AG04450 (cell line): ENCODE measurements at regions not wholly inside any gene's neighbourhood (a gene's known extent, or its start where the extent isn't known, plus 50 kb on each side); places are given as distances from the start of the nearest gene placed in this dataset.

Experiments
- CTCF ChIA-PET: fragments of 300-600, 350-600 bp; formaldehyde crosslinking; extraction: SDS; loops from one replicate; lab custom pipeline; 2022; ENCODE audit warnings: antibody characterized with exemption, inconsistent platforms; lab: Charles Lee
- POLR2A ChIA-PET: fragments of 350-600 bp; formaldehyde crosslinking; extraction: SDS; loops from one replicate; lab custom pipeline; 2021; ENCODE audit warnings: antibody characterized with exemption, inconsistent platforms; lab: Yijun Ruan, JAX
- DNase-seq: peaks from one replicate; pipeline ENCODE4 v3.0.0-alpha.2; 2011; ENCODE audit warnings: low read depth, low spot score
- H3K27ac ChIP-seq: one replicate; pipeline ENCODE4 v1.5.1; 2012; ENCODE audit warnings: low read depth, low read length, control low read depth
- H3K27me3 ChIP-seq: one replicate; pipeline ENCODE4 v1.6.0; 2012; ENCODE audit warnings: low read length; ENCODE audit not compliant: control insufficient read depth, insufficient read depth
- H3K4me3 ChIP-seq: 2 replicates; pipeline ENCODE4 v1.5.1; 2011; ENCODE audit warnings: mild to moderate bottlenecking, low read depth, low read length, control low read depth
- H3K9me3 ChIP-seq: 2 replicates; pipeline ENCODE4 v1.5.1; 2012; ENCODE audit warnings: low read length; ENCODE audit not compliant: control insufficient read depth, insufficient read depth
- TF ChIP-seq, protein P1 (sequence below): IDR thresholded peaks from 2 replicates; pipeline ENCODE4 v1.5.1; 2011; ENCODE audit warnings: low read depth, low read length, control low read depth, inconsistent platforms

DNA sequence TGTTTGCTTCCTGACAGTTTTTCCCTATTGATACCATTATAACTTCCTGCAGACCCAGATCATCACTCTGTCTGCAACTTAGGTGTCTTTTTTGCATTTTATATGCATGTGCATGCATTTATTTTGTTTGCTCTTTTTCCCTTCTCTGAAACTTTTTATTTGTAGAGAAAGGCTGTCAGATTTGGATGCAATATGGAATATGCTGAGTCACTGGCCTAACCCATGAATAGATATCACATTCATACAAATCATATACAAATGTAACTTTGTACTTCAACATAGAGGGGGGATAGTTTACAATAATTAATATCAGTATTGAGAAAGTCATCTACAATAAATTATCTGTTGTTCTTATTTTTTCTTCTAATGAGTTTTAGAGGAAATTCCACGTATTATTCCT lies 1465.0 kb downstream of the EFNB2 start:
- no peak for DNase-seq
- Histone ChIP-seq H3K27ac (no peak overlapping the region), H3K4me3 (no peak overlapping the region), H3K27me3 (no peaks in the 10 kb centered on the region), H3K9me3 (peaks cover 2% of the 10 kb centered on the region; the same call in 1 of the 2 replicates)
- ChIA-PET CTCF (no interaction called here), POLR2A (no interaction called here)
- TF ChIP-seq, protein P1, sequence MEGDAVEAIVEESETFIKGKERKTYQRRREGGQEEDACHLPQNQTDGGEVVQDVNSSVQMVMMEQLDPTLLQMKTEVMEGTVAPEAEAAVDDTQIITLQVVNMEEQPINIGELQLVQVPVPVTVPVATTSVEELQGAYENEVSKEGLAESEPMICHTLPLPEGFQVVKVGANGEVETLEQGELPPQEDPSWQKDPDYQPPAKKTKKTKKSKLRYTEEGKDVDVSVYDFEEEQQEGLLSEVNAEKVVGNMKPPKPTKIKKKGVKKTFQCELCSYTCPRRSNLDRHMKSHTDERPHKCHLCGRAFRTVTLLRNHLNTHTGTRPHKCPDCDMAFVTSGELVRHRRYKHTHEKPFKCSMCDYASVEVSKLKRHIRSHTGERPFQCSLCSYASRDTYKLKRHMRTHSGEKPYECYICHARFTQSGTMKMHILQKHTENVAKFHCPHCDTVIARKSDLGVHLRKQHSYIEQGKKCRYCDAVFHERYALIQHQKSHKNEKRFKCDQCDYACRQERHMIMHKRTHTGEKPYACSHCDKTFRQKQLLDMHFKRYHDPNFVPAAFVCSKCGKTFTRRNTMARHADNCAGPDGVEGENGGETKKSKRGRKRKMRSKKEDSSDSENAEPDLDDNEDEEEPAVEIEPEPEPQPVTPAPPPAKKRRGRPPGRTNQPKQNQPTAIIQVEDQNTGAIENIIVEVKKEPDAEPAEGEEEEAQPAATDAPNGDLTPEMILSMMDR, result no peak

DNA sequence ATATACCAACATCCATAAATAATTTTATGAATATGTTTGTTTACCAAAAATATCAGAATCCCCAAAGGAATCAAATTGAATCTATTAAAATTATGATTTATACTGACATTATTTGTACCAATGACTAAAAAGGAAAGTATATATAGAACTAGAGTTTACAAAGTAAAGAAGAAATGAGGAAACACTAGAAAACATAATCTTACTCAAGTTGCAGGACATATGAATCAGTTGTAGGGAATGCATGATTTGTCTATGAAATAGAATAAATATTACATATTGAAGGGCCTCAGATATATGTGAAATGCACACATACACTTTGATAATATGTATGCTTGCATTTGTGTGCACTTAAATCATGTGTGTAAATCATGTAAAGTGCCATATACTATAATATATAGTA lies 1466.4 kb downstream of the EFNB2 start:
- CTCF ChIA-PET, result no interaction called here
- POLR2A ChIA-PET, result no interaction called here
- no peak overlapping the region for H3K4me3 ChIP-seq
- peaks cover 2% of the 10 kb centered on the region; the same call in 1 of the 2 replicates for H3K9me3 ChIP-seq
- no peak for DNase-seq
- TF ChIP-seq, protein P1, result no peak
- no peaks in the 10 kb centered on the region for H3K27me3 ChIP-seq
- H3K27ac ChIP-seq, result no peak overlapping the region

DNA sequence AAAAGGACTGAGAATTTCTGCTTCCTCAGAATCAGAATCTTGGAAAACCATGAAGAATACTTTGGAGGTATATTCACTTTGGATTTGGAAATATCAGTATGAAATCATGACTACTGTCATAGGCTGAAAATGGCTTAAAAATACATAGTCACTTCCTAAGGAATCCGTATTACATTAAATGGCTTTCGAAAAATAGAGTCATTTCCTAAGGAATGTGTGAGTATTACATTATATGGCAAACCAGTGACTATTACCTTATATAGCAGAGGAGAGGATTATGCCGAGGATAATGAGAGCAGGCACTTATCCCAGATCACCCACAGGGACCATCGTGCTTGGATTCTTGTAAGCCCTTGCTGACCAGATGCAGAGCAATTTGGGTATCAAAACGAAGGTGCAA lies 1471.8 kb downstream of the EFNB2 start:
- H3K4me3 ChIP-seq, result no peak overlapping the region
- DNase-seq, result no peak
- no peaks in the 10 kb centered on the region for H3K27me3 ChIP-seq
- H3K9me3 ChIP-seq, result no peaks in the 10 kb centered on the region
- TF ChIP-seq, protein P1, result no peak
- ChIA-PET CTCF (no interaction called here), POLR2A (no interaction called here)
- no peak overlapping the region for H3K27ac ChIP-seq

DNA sequence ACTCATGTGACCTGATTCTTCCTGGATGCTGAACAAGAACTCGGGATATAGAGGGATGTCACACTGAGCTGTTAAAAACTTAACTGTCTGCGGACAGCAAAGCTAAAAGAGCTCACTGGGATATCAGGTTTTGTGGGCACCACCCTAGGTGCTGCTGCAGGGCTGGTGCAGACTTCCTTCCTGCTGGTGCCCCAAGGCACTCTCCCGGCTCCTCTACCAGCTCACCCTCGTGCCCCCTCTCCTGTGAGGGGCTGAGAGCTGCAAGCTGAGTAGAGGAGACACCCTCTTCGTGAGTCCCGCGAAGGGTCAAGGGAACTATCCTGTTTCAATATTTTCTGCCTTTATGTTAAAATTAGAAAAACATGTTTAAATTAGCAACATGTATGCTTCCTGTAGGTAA lies 1475.7 kb downstream of the EFNB2 start:
- Histone ChIP-seq H3K9me3 (no peaks in the 10 kb centered on the region), H3K27ac (no peak overlapping the region), H3K4me3 (no peak overlapping the region), H3K27me3 (no peaks in the 10 kb centered on the region)
- no peak for DNase-seq
- POLR2A ChIA-PET, result no interaction called here
- TF ChIP-seq, protein P1, result no peak
- CTCF ChIA-PET, result interaction anchor here (0.5 kb wide), 1 partner anchor 1479 kb away, joined by 8 read pairs; no protein-coding TSS in a partner anchor

DNA sequence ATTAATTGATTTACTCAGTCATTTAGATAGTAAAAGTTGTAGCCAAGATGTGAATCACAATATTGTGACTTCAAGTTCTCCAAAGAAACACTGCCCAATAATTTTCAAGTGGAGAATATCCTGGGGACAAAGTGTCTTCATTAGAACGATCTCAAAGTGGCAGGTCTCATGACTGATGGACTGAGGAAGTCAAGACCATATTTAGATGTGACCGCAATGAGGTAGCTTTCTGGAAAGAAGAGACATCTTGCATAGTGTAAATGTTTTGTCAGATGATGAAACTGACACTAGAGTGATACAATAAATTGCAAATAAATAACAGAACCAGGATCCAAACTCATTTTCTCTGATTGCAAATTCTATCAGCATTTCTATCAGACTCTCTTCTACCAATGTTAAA lies 1476.9 kb downstream of the EFNB2 start:
- Histone ChIP-seq H3K9me3 (no peaks in the 10 kb centered on the region), H3K27me3 (no peaks in the 10 kb centered on the region), H3K27ac (no peak overlapping the region), H3K4me3 (no peak overlapping the region)
- TF ChIP-seq, protein P1, result no peak
- ChIA-PET POLR2A (no interaction called here), CTCF (interaction anchor here (1.0 kb wide), 1 partner anchor 10 kb away, joined by 3 read pairs; no protein-coding TSS in a partner anchor)
- no peak for DNase-seq
